Bone marrow (tissue), 2 donors: ENCODE measurements at regions not wholly inside any gene's neighbourhood (a gene's known extent, or its start where the extent isn't known, plus 50 kb on each side); places are given as distances from the start of the nearest gene placed in this dataset.

Experiments used
- DNase-seq, 2 donors: peaks; one replicate each; lab custom pipeline; 2025; lab: John Stamatoyannopoulos, UW

- DNase-seq = no peak
These were observed 469.0 kb downstream of the EPHA4 start for GRCh38 chr2:221102896-221103688.

GRCh38 chr2:221103930-221104329, 468.2 kb downstream of the EPHA4 start:
- no peak for DNase-seq

GRCh38 chr2:221104361-221104811, 467.7 kb downstream of the EPHA4 start:
- DNase-seq = no peak

GRCh38 chr2:221106241-221106640, 465.9 kb downstream of the EPHA4 start:
- DNase-seq = no peak

GRCh38 chr2:221107424-221107823, 464.7 kb downstream of the EPHA4 start:
- no peak for DNase-seq

- no peak for DNase-seq
These were observed 462.6 kb downstream of the EPHA4 start for GRCh38 chr2:221109552-221109951.

GRCh38 chr2:221111739-221112138, 460.4 kb downstream of the EPHA4 start:
- no peak for DNase-seq

- DNase-seq = no peak
These were observed 459.4 kb downstream of the EPHA4 start for GRCh38 chr2:221112744-221113143.

- no peak for DNase-seq
These were observed 456.2 kb downstream of the EPHA4 start for GRCh38 chr2:221115944-221116343.

- no peak for DNase-seq
These were observed 451.5 kb downstream of the EPHA4 start for GRCh38 chr2:221120643-221121042.

- no peak for DNase-seq
These were observed 448.7 kb downstream of the EPHA4 start for GRCh38 chr2:221123396-221123795.

GRCh38 chr2:221124532-221125240, 447.4 kb downstream of the EPHA4 start:
- no peak for DNase-seq

GRCh38 chr2:221125691-221126090, 446.4 kb downstream of the EPHA4 start:
- no peak for DNase-seq

GRCh38 chr2:221129657-221130056, 442.4 kb downstream of the EPHA4 start:
- no peak for DNase-seq

- DNase-seq = no peak
These were observed 441.7 kb downstream of the EPHA4 start for GRCh38 chr2:221130431-221130830.

- no peak for DNase-seq
These were observed 438.2 kb downstream of the EPHA4 start for GRCh38 chr2:221133941-221134340.

- DNase-seq = no peak
These were observed 437.4 kb downstream of the EPHA4 start for GRCh38 chr2:221134718-221135117.

GRCh38 chr2:221135699-221136098, 436.4 kb downstream of the EPHA4 start:
- DNase-seq = no peak

GRCh38 chr2:221137385-221137784, 434.7 kb downstream of the EPHA4 start:
- no peak for DNase-seq

- DNase-seq = no peak
These were observed 429.8 kb downstream of the EPHA4 start for GRCh38 chr2:221142341-221142740.

- no peak for DNase-seq
These were observed 428.9 kb downstream of the EPHA4 start for GRCh38 chr2:221143231-221143630.

GRCh38 chr2:221144909-221145308, 427.2 kb downstream of the EPHA4 start:
- no peak for DNase-seq

- no peak for DNase-seq
These were observed 426.7 kb downstream of the EPHA4 start for GRCh38 chr2:221145396-221145795.
